Keratinocyte (primary cell): ENCODE measurements at regions not wholly inside any gene's neighbourhood (a gene's known extent, or its start where the extent isn't known, plus 50 kb on each side); places are given as distances from the start of the nearest gene placed in this dataset.
"Not testable (repeated sequence)": the region's sequence is repeated elsewhere in the genome, so short reads cannot be mapped to it uniquely, and the experiment has no call there.

ENCODE experiments used
- DNase-seq: peaks from one replicate; pipeline ENCODE4 v3.0.0-alpha.2; 2011; ENCODE audit warnings: low read depth, missing footprints, low spot score
- FAIRE-seq: peaks from 2 replicates; lab custom pipeline; 2011; peaks lifted over from hg19 to GRCh38; lab: Jason Lieb, UNC
- H2AFZ ChIP-seq: 2 replicates; pipeline ENCODE4 v1.6.0; 2012; ENCODE audit warnings: low read length, control low read depth, inconsistent platforms; ENCODE audit not compliant: control insufficient read depth
- H3K27ac ChIP-seq: 2 replicates; pipeline ENCODE4 v1.5.1; 2011; ENCODE audit warnings: low read length; ENCODE audit not compliant: control insufficient read depth, insufficient read depth
- H3K27me3 ChIP-seq: 3 replicates; pipeline ENCODE4 v1.6.0; 2011; ENCODE audit warnings: low read length; ENCODE audit not compliant: control insufficient read depth, insufficient read depth; ENCODE audit errors: extremely low read depth
- H3K36me3 ChIP-seq, 2 experiments: 2 replicates in 1 of 2; 3 replicates in 1 of 2; pipeline ENCODE4 v1.5.1; 2011; ENCODE audit warnings: low read length in 2 of 2, mild to moderate bottlenecking in 1 of 2; ENCODE audit not compliant: control insufficient read depth in 2 of 2, insufficient read depth in 2 of 2; ENCODE audit errors: extremely low read depth in 1 of 2
- H3K4me1 ChIP-seq: 3 replicates; pipeline ENCODE4 v1.5.1; 2011; ENCODE audit warnings: low read length; ENCODE audit not compliant: control insufficient read depth, insufficient read depth; ENCODE audit errors: extremely low read depth
- H3K4me2 ChIP-seq: 3 replicates; pipeline ENCODE4 v1.6.0; 2011; ENCODE audit warnings: low read depth, low read length; ENCODE audit not compliant: control insufficient read depth, insufficient read depth; ENCODE audit errors: extremely low read depth
- H3K4me3 ChIP-seq, 3 experiments: fragments of 200-600 bp in 1 of 3; sonication (generic) in 1 of 3; 2 replicates in 2 of 3; 3 replicates in 1 of 3; pipeline ENCODE4 v1.5.1; 2011 to 2016; ENCODE audit warnings: low read length in 3 of 3, mild to moderate bottlenecking in 3 of 3, control low read depth in 2 of 3, inconsistent platforms in 1 of 3, low read depth in 1 of 3, mixed read lengths in 1 of 3, mixed run types in 1 of 3, moderate library complexity in 1 of 3; ENCODE audit not compliant: control insufficient read depth in 2 of 3, insufficient read depth in 2 of 3; ENCODE audit errors: extremely low read depth in 1 of 3
- H3K79me2 ChIP-seq: 2 replicates; pipeline ENCODE4 v1.6.0; 2012; ENCODE audit warnings: low read length; ENCODE audit not compliant: control insufficient read depth, insufficient read depth
- H3K9ac ChIP-seq: 3 replicates; pipeline ENCODE4 v1.6.0; 2011; ENCODE audit warnings: low read length; ENCODE audit not compliant: control insufficient read depth, insufficient read depth; ENCODE audit errors: extremely low read depth
- H3K9me1 ChIP-seq: 3 replicates; pipeline ENCODE4 v1.6.0; 2011; ENCODE audit warnings: low read length; ENCODE audit not compliant: control insufficient read depth, insufficient read depth; ENCODE audit errors: extremely low read depth
- H3K9me3 ChIP-seq: 2 replicates; pipeline ENCODE4 v1.5.1; 2012; ENCODE audit warnings: low read depth, low read length; ENCODE audit not compliant: control insufficient read depth
- H4K20me1 ChIP-seq: 3 replicates; pipeline ENCODE4 v1.6.0; 2011; ENCODE audit warnings: low read length; ENCODE audit not compliant: control insufficient read depth, insufficient read depth; ENCODE audit errors: extremely low read depth
- EZH2 ChIP-seq: IDR thresholded peaks from one replicate; pipeline ENCODE4 v1.6.1; 2012; ENCODE audit warnings: inconsistent platforms, mild to moderate bottlenecking, low read length, moderate library complexity
- dilution Hi-C: fragments of 300-500 bp; cut with MboI; formaldehyde crosslinking; loops from one replicate; pipeline ENCODE4 v1.7.0; 2020; ENCODE audit warnings: low sequenced_read_pairs; ENCODE audit not compliant: extremely low pct_ligation_motif_present
- TF ChIP-seq, protein P1 (sequence below), 3 experiments: IDR thresholded peaks in 1 of 3; conservative IDR thresholded peaks in 1 of 3; optimal IDR thresholded peaks in 1 of 3; 2 replicates in 2 of 3; 3 replicates in 1 of 3; pipeline versions ENCODE3 to v1.5.1; 2011; ENCODE audit warnings: low read length in 3 of 3, mild to moderate bottlenecking in 3 of 3, moderate library complexity in 2 of 3, control low read depth in 1 of 3, inconsistent platforms in 1 of 3; ENCODE audit not compliant: insufficient read depth in 2 of 3; ENCODE audit errors: extremely low read depth in 1 of 3

DNA sequence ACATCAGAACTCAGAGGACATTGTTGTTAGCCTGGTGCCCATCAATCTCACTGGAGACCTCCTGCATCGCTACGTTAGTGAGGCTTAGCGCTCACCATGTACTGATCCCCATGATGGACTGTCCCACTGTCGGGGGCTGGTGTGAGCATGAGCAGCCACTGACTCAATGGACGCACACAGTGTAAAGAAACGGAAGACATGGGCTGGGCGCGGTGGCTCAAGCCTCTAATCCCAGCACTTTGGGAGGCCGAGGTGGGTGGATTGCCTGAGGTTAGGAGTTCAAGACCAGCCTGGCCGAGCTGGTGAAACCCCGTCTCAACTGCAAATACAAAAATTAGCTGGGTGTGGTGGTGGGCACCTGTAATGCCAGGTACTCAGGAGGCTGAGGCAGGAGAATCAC is 112.9 kb downstream of the CRYBB2 start:
- no peaks in the 10 kb centered on the region for H3K79me2 ChIP-seq
- no peaks in the 10 kb centered on the region for H3K4me1 ChIP-seq
- FAIRE-seq (no peak), DNase-seq (no peak)
- TF ChIP-seq EZH2 = no peak
- TF ChIP-seq, protein P1, sequence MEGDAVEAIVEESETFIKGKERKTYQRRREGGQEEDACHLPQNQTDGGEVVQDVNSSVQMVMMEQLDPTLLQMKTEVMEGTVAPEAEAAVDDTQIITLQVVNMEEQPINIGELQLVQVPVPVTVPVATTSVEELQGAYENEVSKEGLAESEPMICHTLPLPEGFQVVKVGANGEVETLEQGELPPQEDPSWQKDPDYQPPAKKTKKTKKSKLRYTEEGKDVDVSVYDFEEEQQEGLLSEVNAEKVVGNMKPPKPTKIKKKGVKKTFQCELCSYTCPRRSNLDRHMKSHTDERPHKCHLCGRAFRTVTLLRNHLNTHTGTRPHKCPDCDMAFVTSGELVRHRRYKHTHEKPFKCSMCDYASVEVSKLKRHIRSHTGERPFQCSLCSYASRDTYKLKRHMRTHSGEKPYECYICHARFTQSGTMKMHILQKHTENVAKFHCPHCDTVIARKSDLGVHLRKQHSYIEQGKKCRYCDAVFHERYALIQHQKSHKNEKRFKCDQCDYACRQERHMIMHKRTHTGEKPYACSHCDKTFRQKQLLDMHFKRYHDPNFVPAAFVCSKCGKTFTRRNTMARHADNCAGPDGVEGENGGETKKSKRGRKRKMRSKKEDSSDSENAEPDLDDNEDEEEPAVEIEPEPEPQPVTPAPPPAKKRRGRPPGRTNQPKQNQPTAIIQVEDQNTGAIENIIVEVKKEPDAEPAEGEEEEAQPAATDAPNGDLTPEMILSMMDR (optimal IDR thresholded peaks at IDR 0.05 in 1 of 3, IDR thresholded peaks at IDR 0.05 in 1 of 3, conservative IDR thresholded peaks at IDR 0.05 in 1 of 3; ENCODE audit: extremely low read depth in 1 of 3, insufficient read depth in 2 of 3, low read length in 3 of 3) = no peak
- no peaks in the 10 kb centered on the region for H3K36me3 ChIP-seq
- no peak overlapping the region for H3K4me3 ChIP-seq
- no peaks in the 10 kb centered on the region for H3K9me3 ChIP-seq
- dilution Hi-C loops = no loop called here
- H3K9ac ChIP-seq = no peak overlapping the region
- H3K27ac ChIP-seq = no peak overlapping the region
- H3K9me1 ChIP-seq = no peaks in the 10 kb centered on the region
- no peak overlapping the region for H3K4me2 ChIP-seq
- no peaks in the 10 kb centered on the region for H4K20me1 ChIP-seq
- no peaks in the 10 kb centered on the region for H3K27me3 ChIP-seq
- no peak overlapping the region for H2AFZ ChIP-seq

DNA sequence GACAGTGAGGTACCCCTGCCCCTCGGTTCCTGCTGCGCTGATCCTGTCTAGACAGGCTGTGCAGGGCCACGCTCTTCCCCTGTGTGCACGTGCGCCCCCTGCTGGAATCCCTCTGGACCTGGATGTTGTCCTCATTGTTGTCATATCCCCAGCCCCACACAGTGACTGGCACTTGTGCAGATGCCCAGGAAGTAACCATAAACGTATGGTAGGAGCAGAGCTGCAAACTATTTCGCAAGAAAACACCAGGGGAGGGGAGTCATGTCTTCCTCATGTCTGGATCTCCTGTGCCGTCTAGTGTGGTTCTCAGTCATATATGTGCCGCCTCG is 114.7 kb downstream of the CRYBB2 start:
- Histone ChIP-seq H3K27me3 (no peaks in the 10 kb centered on the region), H3K9me3 (no peaks in the 10 kb centered on the region), H3K4me2 (no peak overlapping the region), H2AFZ (no peak overlapping the region), H3K9me1 (no peaks in the 10 kb centered on the region), H3K4me1 (no peaks in the 10 kb centered on the region), H3K4me3 (no peak overlapping the region), H3K79me2 (no peaks in the 10 kb centered on the region), H3K27ac (no peak overlapping the region), H3K9ac (no peak overlapping the region), H3K36me3 (no peaks in the 10 kb centered on the region), H4K20me1 (no peaks in the 10 kb centered on the region)
- dilution Hi-C loops = no loop called here
- no peak for TF ChIP-seq EZH2
- TF ChIP-seq, protein P1 (optimal IDR thresholded peaks at IDR 0.05 in 1 of 3, IDR thresholded peaks at IDR 0.05 in 1 of 3, conservative IDR thresholded peaks at IDR 0.05 in 1 of 3; ENCODE audit: extremely low read depth in 1 of 3, insufficient read depth in 2 of 3, low read length in 3 of 3) = peak; percentile 45 to 70 (median 51)
- no peak for FAIRE-seq
- DNase-seq = no peak

DNA sequence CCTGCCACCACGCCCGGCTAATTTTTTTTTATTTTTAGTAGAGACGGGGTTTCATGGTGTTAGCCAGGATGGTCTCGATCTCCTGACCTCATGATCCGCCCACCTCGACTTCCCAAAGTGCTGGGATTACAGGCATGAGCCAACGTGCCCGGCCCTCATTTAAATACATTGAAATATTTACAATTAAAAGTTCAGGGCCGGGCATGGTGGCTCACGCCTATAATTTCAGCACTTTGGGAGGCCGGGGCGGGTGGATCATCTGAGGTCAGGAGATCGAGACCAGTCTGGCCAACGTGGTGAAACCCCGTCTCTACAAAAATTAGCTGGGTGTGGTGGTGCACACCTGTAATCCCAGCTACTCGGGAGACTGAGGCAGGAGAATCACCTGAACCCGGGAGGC is 115.2 kb downstream of the CRYBB2 start:
- H3K9me3 ChIP-seq, FAIRE-seq, H2AFZ ChIP-seq, H3K9me1 ChIP-seq, DNase-seq, H4K20me1 ChIP-seq, H3K4me2 ChIP-seq, H3K79me2 ChIP-seq, H3K27me3 ChIP-seq, H3K27ac ChIP-seq, H3K4me3 ChIP-seq, H3K4me1 ChIP-seq, H3K36me3 ChIP-seq, dilution Hi-C loops, H3K9ac ChIP-seq: not testable (repeated sequence)

DNA sequence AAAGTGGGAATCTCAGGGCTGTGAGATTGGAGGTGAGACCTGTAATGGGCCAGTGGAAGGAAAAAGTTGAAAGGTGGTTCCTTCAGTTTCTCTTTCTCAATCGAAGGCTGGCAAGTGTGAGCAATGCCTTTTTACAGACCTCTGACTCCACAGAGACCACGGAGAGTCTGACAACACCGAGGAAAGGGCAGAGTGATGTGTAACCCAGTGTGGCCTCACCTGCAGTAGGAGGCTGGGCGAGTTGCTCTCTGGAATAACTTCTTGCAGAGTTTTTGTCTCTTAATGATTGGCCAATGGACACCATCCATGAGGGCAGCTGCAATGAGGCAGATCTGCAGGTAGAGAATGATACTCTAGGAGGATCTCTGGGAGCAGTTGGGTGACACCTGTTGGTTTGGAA is 115.8 kb downstream of the CRYBB2 start:
- H3K36me3 ChIP-seq, H3K27ac ChIP-seq, H3K9ac ChIP-seq, H2AFZ ChIP-seq, DNase-seq, H3K9me1 ChIP-seq, H3K4me2 ChIP-seq, H3K27me3 ChIP-seq, H3K4me3 ChIP-seq, dilution Hi-C loops, H3K4me1 ChIP-seq, FAIRE-seq, H3K9me3 ChIP-seq, H4K20me1 ChIP-seq, H3K79me2 ChIP-seq: not testable (repeated sequence)
